Esophagus muscularis mucosa (tissue), 3 donors: ENCODE measurements at regions not wholly inside any gene's neighbourhood (a gene's known extent, or its start where the extent isn't known, plus 50 kb on each side); places are given as distances from the start of the nearest gene placed in this dataset.

Experiments used
- POLR2A ChIP-seq: fragments of 450-650 bp; IDR thresholded peaks from one replicate; pipeline ENCODE4 v1.6.1; 2017; ENCODE audit warnings: antibody characterized with exemption, moderate library complexity, mild to moderate bottlenecking, low read depth
- TF ChIP-seq, protein P1 (sequence below), 3 experiments: fragments of 200-600 bp in 2 of 3; fragments of 450-650 bp in 1 of 3; sonication (generic) in 2 of 3; IDR thresholded peaks; one replicate each; pipeline ENCODE4 v1.5.1; 2017 to 2019; ENCODE audit warnings: antibody characterized with exemption in 3 of 3, mild to moderate bottlenecking in 2 of 3, moderate library complexity in 1 of 3

DNA sequence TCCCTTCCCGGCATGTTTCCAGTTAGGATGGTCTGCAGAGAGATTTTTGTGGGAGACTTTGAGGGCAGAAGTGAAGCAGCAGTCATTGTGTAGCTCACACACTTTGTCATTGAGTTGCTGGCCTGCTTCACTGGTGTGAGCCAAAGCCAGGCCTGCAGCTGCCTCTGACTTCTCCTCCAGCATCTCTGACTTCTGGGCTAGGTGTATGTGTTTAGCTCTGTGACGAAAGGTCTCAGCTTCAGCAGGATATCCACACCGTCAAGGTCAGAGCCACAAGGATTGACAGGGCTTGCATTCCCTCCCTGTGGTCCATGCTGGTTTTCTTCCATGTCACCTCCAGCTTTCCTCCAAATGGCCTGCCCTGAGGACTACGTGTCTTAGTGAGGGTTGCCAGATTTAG is 57.1 kb upstream of the OSBPL11 start:
- TF ChIP-seq POLR2A, result no peak
- TF ChIP-seq, protein P1, sequence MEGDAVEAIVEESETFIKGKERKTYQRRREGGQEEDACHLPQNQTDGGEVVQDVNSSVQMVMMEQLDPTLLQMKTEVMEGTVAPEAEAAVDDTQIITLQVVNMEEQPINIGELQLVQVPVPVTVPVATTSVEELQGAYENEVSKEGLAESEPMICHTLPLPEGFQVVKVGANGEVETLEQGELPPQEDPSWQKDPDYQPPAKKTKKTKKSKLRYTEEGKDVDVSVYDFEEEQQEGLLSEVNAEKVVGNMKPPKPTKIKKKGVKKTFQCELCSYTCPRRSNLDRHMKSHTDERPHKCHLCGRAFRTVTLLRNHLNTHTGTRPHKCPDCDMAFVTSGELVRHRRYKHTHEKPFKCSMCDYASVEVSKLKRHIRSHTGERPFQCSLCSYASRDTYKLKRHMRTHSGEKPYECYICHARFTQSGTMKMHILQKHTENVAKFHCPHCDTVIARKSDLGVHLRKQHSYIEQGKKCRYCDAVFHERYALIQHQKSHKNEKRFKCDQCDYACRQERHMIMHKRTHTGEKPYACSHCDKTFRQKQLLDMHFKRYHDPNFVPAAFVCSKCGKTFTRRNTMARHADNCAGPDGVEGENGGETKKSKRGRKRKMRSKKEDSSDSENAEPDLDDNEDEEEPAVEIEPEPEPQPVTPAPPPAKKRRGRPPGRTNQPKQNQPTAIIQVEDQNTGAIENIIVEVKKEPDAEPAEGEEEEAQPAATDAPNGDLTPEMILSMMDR (IDR thresholded peaks at IDR 0.05), result no peak
